Muscle of arm (tissue), 1 donor: ENCODE measurements at regions not wholly inside any gene's neighbourhood (a gene's known extent, or its start where the extent isn't known, plus 50 kb on each side); places are given as distances from the start of the nearest gene placed in this dataset.
"Not testable (repeated sequence)": the region's sequence is repeated elsewhere in the genome, so short reads cannot be mapped to it uniquely, and the experiment has no call there.

Experiments used
- DNase-seq: peaks from one replicate; pipeline ENCODE4 v3.0.0-alpha.2; 2013

- DNase-seq: not testable (repeated sequence)
These were observed 119.0 kb upstream of the CARMIL1 start for GRCh38 chr6:25160134-25160533.

GRCh38 chr6:25165177-25165576 is 114.0 kb upstream of the CARMIL1 start:
- DNase-seq: no peak

GRCh38 chr6:25165800-25166199 is 113.4 kb upstream of the CARMIL1 start:
- no peak for DNase-seq

GRCh38 chr6:25166955-25167748 is 112.0 kb upstream of the CARMIL1 start:
- no peak for DNase-seq

DNA sequence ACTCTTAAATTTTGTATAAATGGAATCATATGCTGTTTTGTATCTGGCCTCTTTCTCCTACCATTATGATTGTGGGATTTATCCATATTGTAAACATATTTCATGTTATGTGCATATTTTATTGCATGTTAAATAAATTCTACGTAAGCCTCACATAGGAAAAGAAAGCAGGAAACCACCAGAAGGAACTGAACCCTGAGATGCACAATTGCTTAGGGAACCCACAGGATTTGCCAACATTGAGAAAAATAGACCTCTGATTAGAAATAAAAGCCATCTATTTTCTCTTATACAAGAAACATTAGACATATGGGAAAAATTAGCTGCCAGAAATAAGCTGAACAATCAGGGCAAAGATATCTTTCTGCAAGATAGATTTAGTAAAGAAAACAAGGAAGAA is 111.2 kb upstream of the CARMIL1 start:
- no peak for DNase-seq

DNA sequence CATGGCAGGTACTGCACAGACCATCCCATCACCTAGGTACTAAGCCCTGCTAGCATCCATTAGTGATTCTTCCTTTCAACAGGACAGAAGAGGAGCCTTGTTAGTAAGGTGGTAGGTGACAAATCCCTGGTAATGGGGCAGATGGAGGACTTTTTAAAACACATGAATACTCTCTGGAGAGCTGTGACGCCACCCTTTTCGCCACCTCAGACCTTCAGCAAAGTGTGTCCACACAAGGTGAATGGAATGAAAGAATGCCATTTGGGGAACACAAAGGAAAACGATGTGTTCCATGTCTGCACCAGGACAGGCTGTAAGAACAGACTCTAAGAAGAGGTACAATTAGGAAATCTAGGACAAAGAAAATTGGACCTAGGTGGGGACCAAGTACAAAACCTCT is 110.5 kb upstream of the CARMIL1 start:
- no peak for DNase-seq

GRCh38 chr6:25169553-25169952 is 109.6 kb upstream of the CARMIL1 start:
- DNase-seq: no peak

DNA sequence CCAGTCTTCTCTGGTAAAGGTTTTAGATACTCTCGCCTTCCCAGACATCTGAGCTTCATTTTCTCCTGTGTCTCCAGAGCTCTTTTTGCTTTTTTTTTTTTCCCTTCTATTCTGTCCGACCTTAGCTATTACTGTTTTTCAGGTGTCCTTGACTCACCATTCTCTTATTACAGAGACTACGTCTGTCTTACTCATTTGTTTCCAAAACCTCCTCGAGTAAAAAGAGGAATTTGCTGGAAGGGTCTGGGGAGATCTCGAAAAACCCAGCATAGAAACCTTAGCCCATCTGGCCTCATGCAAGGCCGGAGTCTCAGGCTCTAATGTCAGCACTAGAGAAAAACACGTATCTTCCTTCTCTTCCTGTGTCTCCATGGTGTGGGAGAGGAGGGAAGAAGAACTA is 109.2 kb upstream of the CARMIL1 start:
- no peak for DNase-seq

DNA sequence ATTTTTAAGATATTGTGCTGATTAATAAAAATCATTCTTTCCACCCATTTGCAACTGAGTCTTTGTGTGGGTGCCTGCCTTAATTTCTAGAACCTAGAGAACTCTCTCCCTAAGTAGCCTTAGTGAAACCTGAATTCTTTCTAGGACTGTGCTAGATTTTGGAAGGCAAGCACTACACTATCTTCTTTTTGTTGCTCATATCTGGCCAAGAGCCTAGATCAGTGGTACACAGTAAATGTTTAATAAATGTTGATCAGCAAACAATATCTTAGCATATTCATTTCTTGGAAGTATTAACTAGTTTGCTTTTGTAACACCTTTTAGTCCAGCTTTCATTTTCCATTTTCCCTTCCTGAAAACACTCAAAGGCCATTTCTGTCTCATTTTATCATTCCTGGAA is 108.5 kb upstream of the CARMIL1 start:
- no peak for DNase-seq

GRCh38 chr6:25171301-25171700 is 107.9 kb upstream of the CARMIL1 start:
- no peak for DNase-seq

DNA sequence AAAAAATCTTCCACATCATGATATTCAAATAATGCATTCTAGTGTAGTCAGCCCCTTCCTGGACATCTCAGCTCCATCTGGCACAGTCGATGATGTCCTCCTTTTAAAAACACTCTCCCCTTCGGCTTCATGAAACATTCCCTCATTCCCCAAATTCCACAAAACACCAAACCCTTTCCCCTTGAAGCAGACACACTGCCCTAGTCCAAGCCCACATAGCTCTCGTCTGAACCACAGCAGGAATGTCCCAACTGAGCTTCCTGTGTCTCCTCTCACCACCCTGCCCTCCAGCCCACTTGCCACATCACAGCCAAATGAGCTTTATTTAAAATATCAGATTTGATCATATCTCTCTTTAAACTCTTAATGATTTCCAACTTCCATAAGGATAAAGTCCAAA is 106.4 kb upstream of the CARMIL1 start:
- no peak for DNase-seq

DNA sequence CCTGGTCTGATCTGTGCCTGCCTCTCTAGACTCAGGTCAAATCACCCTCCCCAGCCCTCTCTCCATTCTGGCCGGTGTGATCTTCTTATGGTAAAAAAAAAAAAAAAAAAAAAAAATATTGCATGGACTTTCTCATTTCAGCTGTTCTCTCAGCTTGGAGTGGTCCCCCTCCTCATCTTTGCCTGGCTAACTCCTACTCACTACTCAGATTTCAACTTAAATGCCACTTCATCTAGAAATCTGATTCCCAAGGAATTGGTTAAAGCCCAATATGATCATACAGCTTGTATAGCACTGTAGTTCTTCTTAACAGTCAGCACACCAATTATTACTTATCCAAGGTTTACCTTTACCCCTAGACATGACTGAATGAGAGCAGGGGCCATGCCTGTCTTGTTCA is 105.9 kb upstream of the CARMIL1 start:
- no peak for DNase-seq

DNA sequence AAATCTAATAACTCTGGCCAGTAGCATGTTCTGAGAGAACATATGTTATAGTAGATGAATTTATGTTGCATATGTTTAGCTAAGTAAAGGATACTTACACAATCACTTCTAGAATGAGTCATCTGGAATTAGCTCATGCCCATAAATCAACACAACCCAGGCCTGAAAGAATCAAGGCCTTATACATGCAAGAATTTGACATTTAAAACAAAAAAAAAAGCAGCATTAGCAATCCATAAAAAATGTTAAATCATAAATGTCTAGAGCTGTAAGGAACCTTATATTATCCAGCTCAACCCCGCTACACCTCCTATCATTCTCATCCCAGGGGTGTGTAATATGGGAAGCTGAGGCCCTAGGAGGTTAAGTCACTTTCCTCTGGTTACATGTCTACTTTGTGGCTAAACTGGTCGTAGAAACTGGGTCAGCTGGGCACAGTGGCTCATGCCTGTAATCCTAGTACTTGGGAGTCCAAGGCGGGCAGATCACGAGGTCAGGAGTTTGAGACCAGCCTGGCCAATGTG is 105.2 kb upstream of the CARMIL1 start:
- DNase-seq: peak; percentile 18

GRCh38 chr6:25174678-25175077 is 104.5 kb upstream of the CARMIL1 start:
- DNase-seq: no peak

GRCh38 chr6:25175196-25175595 is 104.0 kb upstream of the CARMIL1 start:
- no peak for DNase-seq

GRCh38 chr6:25175681-25176080 is 103.5 kb upstream of the CARMIL1 start:
- no peak for DNase-seq

DNA sequence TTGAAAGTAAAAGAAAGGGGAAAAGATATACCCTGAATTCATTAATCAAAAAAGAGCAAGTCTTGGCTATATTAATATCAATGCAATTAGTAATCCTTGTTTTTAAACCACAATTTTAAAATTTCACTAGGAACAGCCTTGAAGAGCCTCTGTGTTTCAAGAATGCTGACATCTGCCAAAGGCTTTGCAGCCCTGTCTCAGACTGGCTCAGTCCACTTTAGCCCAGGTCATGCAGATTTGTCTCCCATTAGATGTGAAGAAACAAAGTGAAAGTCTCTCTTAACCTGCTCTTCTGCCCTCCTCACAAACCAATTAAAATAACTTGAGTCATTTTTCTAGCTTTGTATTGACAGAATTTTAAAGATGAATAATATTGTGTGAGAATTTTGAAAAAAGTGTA is 102.7 kb upstream of the CARMIL1 start:
- DNase-seq: no peak

GRCh38 chr6:25177500-25178028 is 101.6 kb upstream of the CARMIL1 start:
- no peak for DNase-seq

- no peak for DNase-seq
These were observed 100.7 kb upstream of the CARMIL1 start for GRCh38 chr6:25178336-25179035.

DNA sequence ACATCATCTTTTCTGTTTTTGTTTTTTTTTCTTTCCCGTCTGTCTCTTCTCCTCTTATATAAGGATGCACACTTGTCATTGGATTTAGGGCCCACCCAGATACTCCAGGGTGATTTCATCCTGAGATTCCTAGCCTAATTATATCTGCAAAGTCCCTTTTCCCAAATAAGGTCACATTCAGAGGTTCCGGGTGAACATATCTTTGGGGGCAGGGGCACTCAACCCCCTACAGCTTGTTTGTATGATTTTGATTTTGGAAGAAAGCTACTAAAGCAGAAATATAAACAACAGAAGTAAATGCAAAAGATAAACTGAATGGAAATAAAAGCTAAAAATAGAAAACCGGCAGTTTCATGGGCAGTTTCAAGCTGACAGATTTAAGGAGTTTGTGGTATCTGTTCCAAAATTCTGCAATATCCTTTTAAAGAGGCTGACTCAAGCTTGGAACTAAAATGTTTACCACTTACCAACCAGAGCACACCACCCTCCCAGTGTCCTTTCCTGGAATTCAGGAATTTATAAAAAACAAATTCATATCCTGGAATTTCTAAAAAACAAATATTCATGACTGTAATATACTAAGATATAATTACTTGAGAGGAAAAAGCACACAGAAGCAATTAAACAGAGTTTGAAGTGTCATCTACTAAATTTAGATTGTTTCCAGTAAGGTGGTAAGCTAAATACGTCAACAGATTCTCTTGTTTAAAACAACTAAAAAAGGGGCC is 100.0 kb upstream of the CARMIL1 start:
- no peak for DNase-seq

- no peak for DNase-seq
These were observed 98.4 kb upstream of the CARMIL1 start for GRCh38 chr6:25180630-25181349.

- no peak for DNase-seq
These were observed 97.8 kb upstream of the CARMIL1 start for GRCh38 chr6:25181350-25181724.
